Activated CD4-positive, alpha-beta T cell treated with anti-CD3 and anti-CD28 coated beads, Interleukin-2, Interleukin-4, amounts not matched to agents 100 ng/mL and 50 ng/mL, durations not matched to agents 16 hours and 8 hours (primary cell): ENCODE measurements at regions not wholly inside any gene's neighbourhood (a gene's known extent, or its start where the extent isn't known, plus 50 kb on each side); places are given as distances from the start of the nearest gene placed in this dataset.
"Not testable (repeated sequence)": the region's sequence is repeated elsewhere in the genome, so short reads cannot be mapped to it uniquely, and the experiment has no call there.

Experiments used
- DNase-seq: peaks from one replicate; pipeline ENCODE4 v3.0.0-alpha.2; 2020; ENCODE audit warnings: low spot score

DNA sequence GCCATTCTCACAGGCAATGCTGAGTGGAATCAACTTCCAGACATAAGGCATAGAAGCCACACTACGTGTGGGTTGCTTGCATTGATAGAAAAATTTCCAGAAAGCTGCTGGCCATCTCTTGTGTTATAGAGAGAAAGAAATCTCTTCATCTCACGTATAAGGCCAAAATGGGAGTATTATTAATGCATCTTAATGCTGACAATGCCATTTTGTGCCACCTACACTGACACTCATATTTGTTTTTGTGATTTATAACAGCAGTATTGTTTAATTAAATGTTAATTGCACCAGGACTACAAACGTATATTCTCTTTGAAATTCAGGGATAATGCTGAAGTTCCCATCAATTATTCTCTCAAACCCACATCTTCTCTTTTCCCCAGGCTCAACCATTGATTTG lies 56.1 kb upstream of the TMEM132D start:
- no peak for DNase-seq

DNA sequence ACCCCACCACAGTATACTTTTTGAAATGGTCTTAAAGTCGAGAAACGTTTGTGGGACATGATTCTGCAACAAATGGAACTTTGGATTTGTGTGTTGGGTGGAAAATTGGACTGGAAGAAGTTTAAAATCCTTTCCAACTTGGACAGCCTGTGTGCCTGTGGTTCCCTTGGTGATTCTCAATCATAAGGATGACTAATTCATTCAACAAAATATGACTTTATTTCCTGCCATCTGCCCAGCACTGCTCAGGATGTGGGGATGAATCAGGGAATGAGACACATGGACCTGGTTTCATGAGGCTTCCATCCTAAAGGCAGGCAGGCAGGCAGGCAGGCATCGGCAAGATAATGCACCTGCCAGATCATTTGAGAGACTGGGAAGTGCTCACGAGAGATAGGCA lies 57.3 kb upstream of the TMEM132D start:
- no peak for DNase-seq

- no peak for DNase-seq
Observed at GRCh38 chr12:129961856-129962255, 58.0 kb upstream of the TMEM132D start.

DNA sequence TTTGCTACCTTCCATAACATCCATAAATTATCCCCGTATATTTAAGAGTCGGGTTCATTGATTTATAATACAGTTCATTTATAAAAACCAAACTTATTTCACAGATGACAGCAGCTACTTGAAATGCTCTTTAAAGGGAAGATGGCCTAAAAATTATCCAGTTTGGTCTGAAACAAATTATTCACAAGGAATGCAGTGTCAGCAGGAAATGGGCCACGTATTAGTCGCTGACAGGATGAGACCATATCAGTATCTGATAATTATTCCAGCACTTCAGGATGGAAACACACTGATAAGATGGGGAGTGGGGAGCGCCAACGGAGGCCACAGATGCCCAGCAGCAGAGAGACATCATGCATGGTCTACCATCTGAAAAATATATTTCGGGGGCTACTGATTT lies 60.5 kb upstream of the TMEM132D start:
- DNase-seq, result no peak

GRCh38 chr12:129964826-129965457 lies 61.1 kb upstream of the TMEM132D start:
- no peak for DNase-seq

- no peak for DNase-seq
Observed at GRCh38 chr12:129966146-129966995, 62.5 kb upstream of the TMEM132D start.

- DNase-seq, result no peak
Observed at GRCh38 chr12:129971721-129972120, 67.9 kb upstream of the TMEM132D start.

GRCh38 chr12:129973236-129973961 lies 69.6 kb upstream of the TMEM132D start:
- DNase-seq, result no peak

DNA sequence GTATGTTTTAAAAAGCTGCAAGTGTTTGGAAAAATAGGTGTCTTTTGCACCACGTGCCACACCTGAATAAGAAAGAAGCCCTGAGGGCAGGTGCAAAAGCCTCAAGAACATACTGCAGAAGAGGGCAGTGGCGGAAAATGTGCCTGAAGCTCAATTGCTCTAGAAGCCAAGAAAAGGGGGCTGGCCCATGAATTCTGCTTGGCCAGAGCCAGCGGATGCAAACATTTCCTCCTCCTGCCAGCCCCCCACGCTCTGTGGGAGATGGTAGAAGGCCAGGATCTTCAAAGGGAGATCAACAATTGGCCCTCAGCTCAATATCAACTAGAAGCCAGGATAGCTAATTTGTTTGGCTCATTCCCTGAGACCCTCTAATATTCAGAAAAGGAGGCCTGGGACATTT lies 80.3 kb upstream of the TMEM132D start:
- DNase-seq, result no peak

DNA sequence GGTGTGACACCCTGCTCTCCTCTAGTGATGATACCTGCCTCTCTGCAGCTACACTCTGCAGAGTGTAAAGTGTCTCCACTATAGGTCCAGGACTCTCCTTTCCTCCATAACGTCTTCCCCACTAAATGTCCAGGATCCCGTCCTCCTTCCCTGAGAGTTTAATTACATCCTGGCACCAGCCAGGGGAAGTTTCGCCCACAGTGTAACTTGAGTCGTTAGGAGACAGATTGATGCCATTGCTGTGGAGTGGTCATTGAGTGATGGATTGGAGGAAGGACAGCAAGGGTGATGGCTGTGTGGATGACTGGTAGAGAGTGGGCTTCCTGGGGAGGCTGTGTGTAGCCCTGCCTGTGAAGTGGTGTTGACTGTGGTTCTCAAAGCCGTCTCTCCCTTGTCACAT lies 84.0 kb upstream of the TMEM132D start:
- no peak for DNase-seq

GRCh38 chr12:129994634-129995033 lies 90.8 kb upstream of the TMEM132D start:
- DNase-seq, result no peak

DNA sequence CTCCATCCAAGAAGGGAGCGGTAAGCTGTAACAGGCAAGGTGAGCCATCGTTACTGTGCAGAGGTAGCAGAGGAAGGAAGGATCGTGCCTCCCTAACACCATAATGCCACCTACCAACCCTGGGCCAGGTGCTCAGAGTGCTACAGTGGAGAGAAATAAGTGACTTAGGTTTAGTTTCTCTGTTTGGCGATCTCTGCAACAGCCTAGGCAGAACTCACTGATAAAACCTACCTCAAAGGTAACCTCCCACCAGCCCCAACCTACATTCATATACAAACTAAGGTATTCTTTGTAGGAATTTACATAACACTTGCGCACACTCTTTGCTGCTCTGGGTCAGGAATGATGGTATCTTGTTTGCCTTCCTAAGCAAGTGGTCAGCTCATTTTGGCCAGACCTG lies 93.4 kb upstream of the TMEM132D start:
- no peak for DNase-seq

DNA sequence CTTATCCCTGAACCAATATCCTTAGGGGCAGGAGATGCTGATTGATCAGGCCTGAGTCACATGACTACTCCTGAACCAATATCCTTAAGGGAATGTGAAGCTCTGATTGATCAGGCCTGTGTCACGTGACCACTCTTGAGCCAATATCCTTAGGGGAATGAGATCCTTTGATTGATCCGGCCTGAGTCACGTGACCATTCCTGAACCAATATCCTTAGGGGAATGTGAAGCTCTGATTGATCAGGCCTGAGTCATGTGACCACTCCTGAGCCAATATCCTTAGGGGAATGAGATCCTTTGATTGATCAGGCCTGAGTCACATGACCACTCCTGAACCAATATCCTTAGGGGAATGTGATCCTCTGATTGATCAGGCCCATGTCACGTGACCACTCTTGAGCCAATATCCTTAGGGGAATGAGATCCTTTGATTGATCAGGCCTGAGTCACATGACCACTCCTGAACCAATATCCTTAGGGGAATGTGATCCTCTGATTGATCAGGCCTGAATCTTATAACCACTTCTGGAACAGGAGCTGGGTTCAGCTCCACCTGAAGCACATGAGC lies 100.6 kb upstream of the TMEM132D start:
- not testable (repeated sequence) for DNase-seq

DNA sequence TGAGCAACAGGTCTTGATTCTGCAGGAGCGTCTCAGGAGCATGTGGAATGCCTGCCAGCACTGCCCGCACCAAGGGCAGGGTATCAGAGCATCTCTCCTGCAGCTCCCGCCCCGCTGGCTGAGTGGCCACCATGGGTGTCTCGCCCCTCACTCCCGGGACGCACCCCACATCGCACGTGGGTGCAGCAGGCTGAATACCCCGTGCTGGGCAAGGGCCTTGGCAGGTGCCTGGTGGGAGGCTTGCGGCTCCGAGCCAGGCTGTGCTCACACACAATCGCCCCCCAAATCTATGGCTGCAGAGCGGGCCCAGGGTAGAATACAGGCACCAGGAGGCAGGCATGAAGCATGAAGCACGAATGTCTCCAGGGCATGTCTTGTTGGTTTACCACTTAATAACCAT lies 103.9 kb upstream of the TMEM132D start:
- DNase-seq, result no peak

GRCh38 chr12:130008241-130008640 lies 104.4 kb upstream of the TMEM132D start:
- DNase-seq, result no peak

DNA sequence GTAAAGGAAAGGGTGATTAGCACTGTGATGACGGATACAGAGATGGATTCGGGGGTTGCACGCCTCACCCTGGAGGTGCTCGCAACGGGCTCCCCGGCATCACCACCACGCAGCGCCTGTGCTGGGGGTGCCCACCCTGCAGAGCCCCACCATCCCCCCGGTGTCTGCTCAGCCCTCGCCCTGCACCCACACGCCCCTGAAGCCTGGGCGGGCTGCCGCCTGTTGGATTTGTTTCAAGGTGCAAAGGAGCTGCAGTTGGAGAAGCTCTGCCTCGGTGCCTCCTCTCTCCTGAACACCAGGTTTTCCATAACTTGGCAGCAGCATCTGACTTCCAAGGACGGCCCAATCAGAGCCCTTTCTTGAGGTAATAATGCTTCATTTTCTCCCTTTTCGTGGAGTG lies 106.1 kb upstream of the TMEM132D start:
- DNase-seq, result no peak

- no peak for DNase-seq
Observed at GRCh38 chr12:130011611-130012385, 108.0 kb upstream of the TMEM132D start.

GRCh38 chr12:130013771-130014484 lies 110.1 kb upstream of the TMEM132D start:
- DNase-seq, result peak; percentile 54

DNA sequence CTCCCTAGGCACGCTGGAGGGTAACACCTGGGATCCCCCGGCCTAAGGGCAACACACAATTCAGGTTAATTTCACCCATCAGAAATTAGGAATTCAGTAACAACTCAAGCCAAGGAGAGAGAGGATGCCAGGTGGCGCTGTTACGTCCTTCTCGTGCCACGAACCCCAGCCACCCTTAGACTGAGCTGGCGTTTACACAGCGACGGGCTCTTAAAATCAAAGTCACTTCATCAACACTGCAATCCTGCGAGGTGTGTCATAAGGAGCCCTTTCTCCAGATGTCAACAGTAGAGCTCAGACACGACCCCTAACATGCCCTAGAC lies 110.6 kb upstream of the TMEM132D start:
- no peak for DNase-seq

- DNase-seq, result no peak
Observed at GRCh38 chr12:130016194-130016593, 112.4 kb upstream of the TMEM132D start.

- no peak for DNase-seq
Observed at GRCh38 chr12:130016986-130017385, 113.2 kb upstream of the TMEM132D start.
